Trophoblast cell (in vitro differentiated cells and primary cell): ENCODE measurements at regions not wholly inside any gene's neighbourhood (a gene's known extent, or its start where the extent isn't known, plus 50 kb on each side); places are given as distances from the start of the nearest gene placed in this dataset.

Experiments used
- DNase-seq, 2 donors: peaks; one replicate each; pipeline ENCODE4 v3.0.0-alpha.2; 2016
- H2AFZ ChIP-seq: 2 replicates; pipeline ENCODE4 v1.6.1; 2013; ENCODE audit warnings: low read length, moderate library complexity, mild to moderate bottlenecking; ENCODE audit not compliant: insufficient read depth, poor library complexity
- H2AK5ac ChIP-seq: 2 replicates; pipeline ENCODE4 v1.6.1; 2013; ENCODE audit warnings: mild to moderate bottlenecking, low read length
- H2BK120ac ChIP-seq: 2 replicates; pipeline ENCODE4 v1.6.1; 2013; ENCODE audit warnings: low read length, mild to moderate bottlenecking, moderate library complexity; ENCODE audit not compliant: insufficient read depth, poor library complexity
- H2BK12ac ChIP-seq: 2 replicates; pipeline ENCODE4 v1.6.1; 2013; ENCODE audit warnings: mild to moderate bottlenecking, low read length, moderate library complexity
- H2BK5ac ChIP-seq: 2 replicates; pipeline ENCODE4 v1.6.1; 2013; ENCODE audit warnings: low read length, low read depth, moderate library complexity, mild to moderate bottlenecking; ENCODE audit not compliant: poor library complexity
- H3K14ac ChIP-seq: 2 replicates; pipeline ENCODE4 v1.6.1; 2013; ENCODE audit warnings: mild to moderate bottlenecking, low read length
- H3K18ac ChIP-seq: 2 replicates; pipeline ENCODE4 v1.6.1; 2013; ENCODE audit warnings: mild to moderate bottlenecking, low read length
- H3K23ac ChIP-seq: 2 replicates; pipeline ENCODE4 v1.6.1; 2013; ENCODE audit warnings: low read length
- H3K27ac ChIP-seq: 2 replicates; pipeline ENCODE4 v1.5.1; 2013; ENCODE audit warnings: low read depth, mild to moderate bottlenecking, inconsistent platforms, low read length, moderate library complexity
- H3K27me3 ChIP-seq: 2 replicates; pipeline ENCODE4 v1.6.1; 2013; ENCODE audit warnings: inconsistent platforms, mild to moderate bottlenecking, low read length, moderate library complexity; ENCODE audit not compliant: insufficient read depth
- H3K36me3 ChIP-seq, 2 experiments: 1 replicate in 1 of 2; 2 replicates in 1 of 2; pipeline ENCODE4 v1.6.1; 2013; ENCODE audit warnings: low read length in 2 of 2, mild to moderate bottlenecking in 2 of 2, moderate library complexity in 1 of 2; ENCODE audit not compliant: insufficient read depth in 2 of 2, control insufficient read depth in 1 of 2
- H3K4ac ChIP-seq: 2 replicates; pipeline ENCODE4 v1.6.1; 2013; ENCODE audit warnings: low read depth, mild to moderate bottlenecking, low read length, moderate library complexity
- H3K4me1 ChIP-seq, 2 experiments: 1 replicate in 1 of 2; 2 replicates in 1 of 2; pipeline ENCODE4 v1.6.1; 2013; ENCODE audit warnings: low read length in 2 of 2, mild to moderate bottlenecking in 2 of 2, moderate library complexity in 1 of 2; ENCODE audit not compliant: insufficient read depth in 2 of 2, control insufficient read depth in 1 of 2
- H3K4me2 ChIP-seq: 2 replicates; pipeline ENCODE4 v1.6.1; 2013; ENCODE audit warnings: inconsistent platforms, mild to moderate bottlenecking, low read length, moderate library complexity
- H3K4me3 ChIP-seq: 2 replicates; pipeline ENCODE4 v1.5.1; 2013; ENCODE audit warnings: mild to moderate bottlenecking, low read depth, low read length, inconsistent platforms
- H3K79me1 ChIP-seq: one replicate; pipeline ENCODE4 v1.6.1; 2013; ENCODE audit warnings: low read length
- H3K79me2 ChIP-seq: 2 replicates; pipeline ENCODE4 v1.6.1; 2013; ENCODE audit warnings: low read length, mild to moderate bottlenecking; ENCODE audit not compliant: control insufficient read depth, insufficient read depth, poor library complexity
- H3K9ac ChIP-seq: 2 replicates; pipeline ENCODE4 v1.6.1; 2013; ENCODE audit warnings: mild to moderate bottlenecking, low read length
- H3K9me3 ChIP-seq: 2 replicates; pipeline ENCODE4 v1.6.1; 2013; ENCODE audit warnings: low read depth, mild to moderate bottlenecking, control low read depth, inconsistent platforms, low read length; ENCODE audit not compliant: insufficient read depth
- H4K12ac ChIP-seq: 2 replicates; pipeline ENCODE4 v1.6.1; 2013; ENCODE audit warnings: low read depth, mild to moderate bottlenecking, low read length, moderate library complexity
- H4K8ac ChIP-seq: 2 replicates; pipeline ENCODE4 v1.6.1; 2013; ENCODE audit warnings: low read depth, mild to moderate bottlenecking, low read length, moderate library complexity
- H4K91ac ChIP-seq: one replicate; pipeline ENCODE4 v1.6.1; 2013; ENCODE audit warnings: low read depth, mild to moderate bottlenecking, low read length, moderate library complexity
- WGBS: extraction: QIAGEN DNeasy Blood & Tissue Kit; methylation state at CpG from one replicate; pipeline ENCODE4 v1.1.7; 2013; ENCODE audit warnings: missing lambda C conversion rate; ENCODE audit not compliant: insufficient read length, insufficient coverage; ENCODE audit errors: extremely low coverage; 5-methylcytosine and 5-hydroxymethylcytosine counted together

DNA sequence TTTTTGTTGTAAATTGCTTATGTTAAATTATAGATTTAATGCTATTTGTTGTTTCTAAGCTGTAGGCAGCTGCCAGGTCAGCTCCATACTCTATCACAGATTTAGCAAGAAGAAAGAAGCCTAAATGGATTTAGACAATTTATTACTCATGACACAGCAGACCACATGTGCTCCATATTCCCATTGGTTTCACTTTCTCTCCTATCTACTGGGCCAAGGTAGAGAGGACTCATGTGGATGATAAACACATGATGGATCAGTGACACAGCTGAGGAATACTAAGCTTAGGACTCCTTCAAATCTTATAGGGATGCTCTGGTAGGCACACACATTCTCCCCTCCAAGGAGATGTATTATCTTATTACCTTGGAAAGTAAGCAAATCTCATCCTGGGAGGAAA, 553.0 kb upstream of the ADGRB3 start:
- no peak for DNase-seq
- Histone ChIP-seq H3K4me3 (no peak overlapping the region), H2BK120ac (no peak overlapping the region), H4K8ac (no peak overlapping the region), H3K27me3 (no peaks in the 10 kb centered on the region), H2AK5ac (no peak overlapping the region), H2BK5ac (no peak overlapping the region), H3K9me3 (no peaks in the 10 kb centered on the region), H3K36me3 (no peaks in the 10 kb centered on the region), H4K12ac (no peak overlapping the region), H3K4ac (no peak overlapping the region), H3K4me1 (no peaks in the 10 kb centered on the region), H2BK12ac (no peak overlapping the region), H2AFZ (no peak overlapping the region), H3K79me1 (no peaks in the 10 kb centered on the region), H3K79me2 (no peaks in the 10 kb centered on the region), H3K14ac (no peak overlapping the region), H3K23ac (no peak overlapping the region), H3K18ac (no peak overlapping the region), H4K91ac (no peak overlapping the region), H3K9ac (no peak overlapping the region), H3K27ac (no peak overlapping the region), H3K4me2 (no peak overlapping the region)

DNA sequence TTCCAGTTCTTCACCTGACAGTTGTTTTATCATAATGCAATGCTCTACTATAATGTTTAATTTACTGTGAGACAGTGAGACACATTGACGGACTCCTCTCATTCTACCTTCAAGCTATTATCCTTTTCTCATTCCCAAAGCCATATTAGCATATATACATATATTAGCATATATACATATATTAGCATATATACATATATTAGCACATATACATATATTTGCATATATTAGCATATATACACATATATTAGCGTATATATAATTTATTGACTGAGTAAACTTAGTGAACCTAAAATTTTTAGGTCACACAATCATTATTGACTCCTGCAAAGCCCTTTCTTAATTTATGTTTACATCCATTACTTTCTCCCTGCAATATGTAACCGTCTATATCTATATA, 555.0 kb upstream of the ADGRB3 start:
- Histone ChIP-seq H3K36me3 (no peaks in the 10 kb centered on the region), H3K9ac (no peak overlapping the region), H3K79me1 (no peaks in the 10 kb centered on the region), H3K27ac (no peak overlapping the region), H3K4ac (no peak overlapping the region), H3K4me3 (no peak overlapping the region), H4K91ac (no peak overlapping the region), H2BK5ac (no peak overlapping the region), H2AFZ (no peak overlapping the region), H3K79me2 (no peaks in the 10 kb centered on the region), H3K14ac (no peak overlapping the region), H4K8ac (no peak overlapping the region), H4K12ac (no peak overlapping the region), H3K9me3 (no peaks in the 10 kb centered on the region), H2BK120ac (no peak overlapping the region), H2BK12ac (no peak overlapping the region), H3K27me3 (no peaks in the 10 kb centered on the region), H3K18ac (no peak overlapping the region), H2AK5ac (no peak overlapping the region), H3K23ac (no peak overlapping the region), H3K4me1 (no peaks in the 10 kb centered on the region), H3K4me2 (no peak overlapping the region)
- DNase-seq = no peak
- no CpG with 5 or more reads among the region's 3 CpGs for WGBS

DNA sequence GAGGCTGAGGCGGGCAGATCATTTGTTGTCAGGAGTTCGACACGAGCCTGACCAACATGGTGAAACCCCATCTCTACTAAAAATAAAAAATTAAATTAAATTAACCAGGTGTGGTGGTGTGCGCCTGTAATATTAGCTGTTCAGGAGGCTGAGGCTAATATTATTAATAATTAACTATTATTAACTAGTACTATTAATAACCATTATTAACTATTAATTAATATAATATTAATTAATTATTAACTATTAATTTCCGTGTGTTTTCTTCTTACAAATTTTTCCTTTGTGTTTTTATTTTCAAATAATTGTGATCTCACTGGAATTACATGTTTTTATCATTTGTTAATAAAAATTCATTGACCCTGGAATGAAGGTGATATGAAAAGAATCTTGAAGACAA, 557.4 kb upstream of the ADGRB3 start:
- H3K23ac ChIP-seq = no peak overlapping the region
- H3K4me3 ChIP-seq = no peak overlapping the region
- H4K12ac ChIP-seq = no peak overlapping the region
- H3K4me1 ChIP-seq = no peaks in the 10 kb centered on the region
- H3K4me2 ChIP-seq = no peak overlapping the region
- no peaks in the 10 kb centered on the region for H3K79me2 ChIP-seq
- no peaks in the 10 kb centered on the region for H3K9me3 ChIP-seq
- no peak overlapping the region for H2BK12ac ChIP-seq
- DNase-seq = no peak
- no peak overlapping the region for H2BK120ac ChIP-seq
- no peak overlapping the region for H2AK5ac ChIP-seq
- no peak overlapping the region for H4K8ac ChIP-seq
- no peak overlapping the region for H4K91ac ChIP-seq
- no peak overlapping the region for H3K27ac ChIP-seq
- H3K79me1 ChIP-seq = no peaks in the 10 kb centered on the region
- H3K36me3 ChIP-seq = no peaks in the 10 kb centered on the region
- WGBS = no CpG with 5 or more reads among the region's 5 CpGs
- H2AFZ ChIP-seq = no peak overlapping the region
- H3K14ac ChIP-seq = no peak overlapping the region
- no peaks in the 10 kb centered on the region for H3K27me3 ChIP-seq
- H3K4ac ChIP-seq = no peak overlapping the region
- no peak overlapping the region for H3K18ac ChIP-seq
- no peak overlapping the region for H3K9ac ChIP-seq
- no peak overlapping the region for H2BK5ac ChIP-seq

DNA sequence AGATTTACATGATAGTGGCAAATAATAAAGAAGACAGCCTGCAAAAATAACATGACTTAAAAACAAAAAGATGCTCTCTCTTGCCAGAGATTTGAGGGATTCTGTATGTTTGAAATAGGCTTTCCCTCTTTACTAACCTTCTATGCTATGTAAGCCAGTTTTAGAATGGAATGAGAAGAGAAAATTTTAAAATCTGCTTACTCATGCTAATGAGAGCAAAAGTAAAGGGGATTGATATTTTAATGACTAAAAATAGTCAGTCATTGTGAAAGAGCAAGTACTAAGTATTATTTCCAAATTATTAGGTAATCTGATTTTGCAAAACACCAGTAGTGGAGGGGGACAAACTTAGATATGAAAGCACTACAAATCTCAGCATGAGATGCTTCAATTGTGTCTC, 563.3 kb upstream of the ADGRB3 start:
- Histone ChIP-seq H3K79me1 (no peaks in the 10 kb centered on the region), H3K36me3 (no peaks in the 10 kb centered on the region), H3K4me2 (no peak overlapping the region), H3K14ac (no peak overlapping the region), H2AK5ac (no peak overlapping the region), H3K23ac (no peak overlapping the region), H2BK5ac (no peak overlapping the region), H4K91ac (no peak overlapping the region), H2AFZ (no peak overlapping the region), H3K9me3 (no peaks in the 10 kb centered on the region), H3K4ac (no peak overlapping the region), H2BK120ac (no peak overlapping the region), H3K9ac (no peak overlapping the region), H3K27me3 (no peaks in the 10 kb centered on the region), H2BK12ac (no peak overlapping the region), H3K4me1 (no peaks in the 10 kb centered on the region), H3K4me3 (no peak overlapping the region), H3K18ac (no peak overlapping the region), H4K8ac (no peak overlapping the region), H3K27ac (no peak overlapping the region), H4K12ac (no peak overlapping the region), H3K79me2 (no peaks in the 10 kb centered on the region)
- no peak for DNase-seq
